Kidney (tissue), 13 donors: ENCODE measurements at regions not wholly inside any gene's neighbourhood (a gene's known extent, or its start where the extent isn't known, plus 50 kb on each side); places are given as distances from the start of the nearest gene placed in this dataset.

ENCODE experiments used
- DNase-seq, 5 donors: peaks; one replicate each; pipeline ENCODE4 v3.0.0-alpha.2; 2013 to 2020
- FAIRE-seq: peaks from 2 replicates; lab custom pipeline; 2012; peaks lifted over from hg19 to GRCh38; lab: Jason Lieb, UNC
- H3K27ac ChIP-seq, 2 donors: one replicate each; pipeline ENCODE4 v1.7.0; 2013; ENCODE audit warnings: low read depth in 2 of 2, low read length in 2 of 2, inconsistent platforms in 1 of 2
- H3K27me3 ChIP-seq: one replicate; pipeline ENCODE4 v1.7.1; 2013; ENCODE audit warnings: low read length, inconsistent platforms; ENCODE audit not compliant: control insufficient read depth, insufficient read depth
- H3K36me3 ChIP-seq, 3 donors: one replicate each; pipeline versions ENCODE4 v1.7.0 to v1.7.1; 2013; ENCODE audit warnings: low read length in 3 of 3, control low read depth in 1 of 3, inconsistent platforms in 1 of 3; ENCODE audit not compliant: insufficient read depth in 3 of 3, control insufficient read depth in 2 of 3
- H3K4me1 ChIP-seq, 3 donors: one replicate each; pipeline versions ENCODE4 v1.7.0 to v1.7.1; 2013; ENCODE audit warnings: low read length in 3 of 3, inconsistent platforms in 1 of 3, low read depth in 1 of 3; ENCODE audit not compliant: control insufficient read depth in 2 of 3, insufficient read depth in 2 of 3
- H3K4me3 ChIP-seq, 3 donors: one replicate each; pipeline versions ENCODE4 v1.7.0 to v1.8.1; 2013; ENCODE audit warnings: low read length in 3 of 3, control low read depth in 1 of 3, inconsistent platforms in 1 of 3
- H3K9ac ChIP-seq, 3 donors: one replicate each; pipeline versions ENCODE4 v1.7.0 to v1.7.1; 2013; ENCODE audit warnings: low read length in 3 of 3, control low read depth in 1 of 3, inconsistent platforms in 1 of 3
- H3K9me3 ChIP-seq, 3 donors: one replicate each; pipeline versions ENCODE4 v1.7.0 to v1.7.1; 2013; ENCODE audit warnings: low read length in 3 of 3, control low read depth in 1 of 3, inconsistent platforms in 1 of 3; ENCODE audit not compliant: control insufficient read depth in 2 of 3, insufficient read depth in 1 of 3
- intact Hi-C: fragments of 100-400 bp; cut with DNase I; formaldehyde crosslinking; loops from one replicate; pipeline ENCODE4 v1.11.1; 2022
- TF ChIP-seq, protein P1 (sequence below): IDR thresholded peaks from 3 replicates; pipeline ENCODE4 v1.5.1; 2012; ENCODE audit warnings: mild to moderate bottlenecking, moderate library complexity, borderline replicate concordance; ENCODE audit not compliant: insufficient read depth; ENCODE audit errors: extremely low read depth
- donor health status: control.
- donor health status: control.
- donor health status: control.
- donor health status: control.
- donor health status: control.
- donor health status: DM: yes; HTN: yes; CAD: no.
- donor health status: Normal renal cell carcinoma (clear cell type).

DNA sequence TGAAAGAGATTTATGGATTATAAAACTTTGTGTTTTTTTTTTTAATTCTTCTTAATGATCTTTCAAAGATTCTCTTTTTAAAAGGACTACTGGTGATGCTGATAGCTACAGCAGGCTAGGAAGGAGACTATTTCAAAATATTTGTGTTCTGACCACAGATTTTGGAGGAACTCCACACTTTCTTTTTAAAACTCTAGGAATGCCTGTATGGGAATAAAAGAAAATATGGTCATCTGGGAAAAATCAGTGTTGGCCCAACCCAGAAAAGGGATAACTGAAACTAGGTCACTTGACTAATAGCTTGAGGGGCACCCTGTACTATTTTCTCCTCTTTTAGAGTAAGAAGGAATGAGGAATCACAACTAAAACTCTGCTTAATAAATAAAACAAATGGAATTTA lies 97.6 kb upstream of the ADAMTS19 start:
- TF ChIP-seq, protein P1, sequence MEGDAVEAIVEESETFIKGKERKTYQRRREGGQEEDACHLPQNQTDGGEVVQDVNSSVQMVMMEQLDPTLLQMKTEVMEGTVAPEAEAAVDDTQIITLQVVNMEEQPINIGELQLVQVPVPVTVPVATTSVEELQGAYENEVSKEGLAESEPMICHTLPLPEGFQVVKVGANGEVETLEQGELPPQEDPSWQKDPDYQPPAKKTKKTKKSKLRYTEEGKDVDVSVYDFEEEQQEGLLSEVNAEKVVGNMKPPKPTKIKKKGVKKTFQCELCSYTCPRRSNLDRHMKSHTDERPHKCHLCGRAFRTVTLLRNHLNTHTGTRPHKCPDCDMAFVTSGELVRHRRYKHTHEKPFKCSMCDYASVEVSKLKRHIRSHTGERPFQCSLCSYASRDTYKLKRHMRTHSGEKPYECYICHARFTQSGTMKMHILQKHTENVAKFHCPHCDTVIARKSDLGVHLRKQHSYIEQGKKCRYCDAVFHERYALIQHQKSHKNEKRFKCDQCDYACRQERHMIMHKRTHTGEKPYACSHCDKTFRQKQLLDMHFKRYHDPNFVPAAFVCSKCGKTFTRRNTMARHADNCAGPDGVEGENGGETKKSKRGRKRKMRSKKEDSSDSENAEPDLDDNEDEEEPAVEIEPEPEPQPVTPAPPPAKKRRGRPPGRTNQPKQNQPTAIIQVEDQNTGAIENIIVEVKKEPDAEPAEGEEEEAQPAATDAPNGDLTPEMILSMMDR = no peak
- no peaks in the 10 kb centered on the region for H3K27me3 ChIP-seq
- H3K9me3 ChIP-seq = peaks cover 0 to 3% (median 0%) of the 10 kb centered on the region in 3 donors
- intact Hi-C loops = no loop called here
- no peak overlapping the region for H3K4me3 ChIP-seq
- no peak for FAIRE-seq
- no peaks in the 10 kb centered on the region for H3K36me3 ChIP-seq
- H3K27ac ChIP-seq = no peak overlapping the region
- no peak for DNase-seq
- no peak overlapping the region for H3K9ac ChIP-seq
- no peaks in the 10 kb centered on the region for H3K4me1 ChIP-seq

DNA sequence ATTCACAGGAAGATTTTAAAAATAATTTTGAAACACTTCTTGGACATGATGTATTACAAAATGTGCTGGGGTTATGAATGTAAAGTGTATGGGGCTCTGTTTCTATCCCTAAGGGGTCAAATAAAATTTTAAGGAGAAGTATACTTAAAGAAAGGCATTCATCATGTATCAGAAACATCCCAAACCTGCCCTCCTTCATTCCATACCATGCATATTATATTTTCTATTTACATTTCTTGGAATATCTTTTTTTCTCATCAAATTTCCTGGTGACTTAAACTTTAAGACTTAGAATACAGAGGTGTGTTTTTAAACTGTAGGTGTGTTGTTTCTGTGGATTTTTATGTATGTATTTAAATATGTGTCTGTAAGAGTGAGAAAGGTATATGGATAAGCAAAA lies 96.1 kb upstream of the ADAMTS19 start:
- TF ChIP-seq, protein P1 = no peak
- Histone ChIP-seq H3K4me3 (no peak overlapping the region), H3K27ac (no peak overlapping the region), H3K36me3 (no peaks in the 10 kb centered on the region), H3K4me1 (no peaks in the 10 kb centered on the region), H3K27me3 (no peaks in the 10 kb centered on the region), H3K9me3 (peaks cover 0 to 3% (median 0%) of the 10 kb centered on the region in 3 donors), H3K9ac (no peak overlapping the region)
- FAIRE-seq (no peak), DNase-seq (no peak)
- intact Hi-C loops = no loop called here

DNA sequence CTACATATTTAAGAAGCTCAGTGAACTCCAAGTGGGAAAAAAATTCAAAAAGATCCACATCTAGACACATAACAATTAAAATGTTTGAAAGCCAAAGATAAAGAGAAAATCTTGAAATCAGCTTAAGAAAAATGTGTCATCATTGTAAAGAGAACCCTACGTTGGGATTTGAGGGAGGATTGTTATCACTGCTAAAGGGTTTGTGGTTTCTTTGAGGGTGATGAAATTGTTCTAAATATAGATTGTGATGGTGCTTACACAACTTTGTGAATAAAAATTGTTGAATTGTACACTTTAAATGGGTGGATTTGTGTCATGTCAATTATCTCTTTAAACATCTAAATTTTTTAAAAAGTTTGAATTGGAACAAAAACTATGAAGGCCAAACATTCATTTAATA lies 92.2 kb upstream of the ADAMTS19 start:
- Histone ChIP-seq H3K4me3 (no peak overlapping the region), H3K9me3 (peaks cover 0 to 3% (median 0%) of the 10 kb centered on the region in 3 donors), H3K27ac (no peak overlapping the region), H3K27me3 (no peaks in the 10 kb centered on the region), H3K36me3 (no peaks in the 10 kb centered on the region), H3K4me1 (no peaks in the 10 kb centered on the region), H3K9ac (no peak overlapping the region)
- intact Hi-C loops = no loop called here
- no peak for DNase-seq
- TF ChIP-seq, protein P1 = no peak
- no peak for FAIRE-seq

DNA sequence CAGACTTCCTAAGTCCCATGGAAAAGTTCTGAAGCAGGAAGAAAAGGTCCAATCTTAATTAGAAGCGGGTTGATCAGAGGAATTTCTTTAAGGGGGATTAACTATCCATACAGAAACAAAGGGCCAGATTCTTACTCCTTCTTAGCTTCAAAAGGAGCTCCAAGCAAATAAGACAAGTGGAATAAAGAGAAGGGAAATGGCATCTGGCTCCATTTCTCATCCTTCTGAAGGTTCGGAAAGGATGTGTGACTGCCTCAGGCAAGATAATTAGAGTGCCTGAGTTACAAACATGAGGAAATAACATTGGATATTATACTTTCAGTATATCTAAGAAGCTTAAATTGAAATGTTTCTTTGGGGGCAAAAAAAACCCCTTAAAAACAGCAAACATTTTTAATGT lies 88.1 kb upstream of the ADAMTS19 start:
- H3K4me3 ChIP-seq = no peak overlapping the region
- H3K9ac ChIP-seq = no peak overlapping the region
- no peak for DNase-seq
- no peaks in the 10 kb centered on the region for H3K4me1 ChIP-seq
- intact Hi-C loops = no loop called here
- no peaks in the 10 kb centered on the region for H3K36me3 ChIP-seq
- FAIRE-seq = no peak
- H3K9me3 ChIP-seq = no peaks in the 10 kb centered on the region
- TF ChIP-seq, protein P1 = no peak
- no peaks in the 10 kb centered on the region for H3K27me3 ChIP-seq
- no peak overlapping the region for H3K27ac ChIP-seq
